IPS DF 6.9 (cell line): ENCODE measurements at regions not wholly inside any gene's neighbourhood (a gene's known extent, or its start where the extent isn't known, plus 50 kb on each side); places are given as distances from the start of the nearest gene placed in this dataset.

Experiments used
- DNase-seq: peaks from one replicate; pipeline ENCODE4 v3.0.0-alpha.2; 2013; ENCODE audit warnings: low read depth, low spot score
- H3K27ac ChIP-seq: one replicate; pipeline ENCODE4 v1.5.1; 2013; ENCODE audit warnings: low read length, control low read depth
- H3K27me3 ChIP-seq: 2 replicates; pipeline ENCODE4 v1.6.1; 2013; ENCODE audit warnings: mild to moderate bottlenecking, low read length; ENCODE audit not compliant: control insufficient read depth, insufficient read depth
- H3K36me3 ChIP-seq: 2 replicates; pipeline ENCODE4 v1.6.1; 2013; ENCODE audit warnings: low read length; ENCODE audit not compliant: control insufficient read depth, insufficient read depth
- H3K4me1 ChIP-seq: 2 replicates; pipeline ENCODE4 v1.6.1; 2013; ENCODE audit warnings: low read length; ENCODE audit not compliant: control insufficient read depth, insufficient read depth
- H3K4me3 ChIP-seq: 2 replicates; pipeline ENCODE4 v1.5.1; 2013; ENCODE audit warnings: mild to moderate bottlenecking, low read length
- H3K9me3 ChIP-seq: 2 replicates; pipeline ENCODE4 v1.6.1; 2013; ENCODE audit warnings: low read length, inconsistent platforms; ENCODE audit not compliant: control insufficient read depth, insufficient read depth
- WGBS: extraction: QIAGEN DNeasy Blood & Tissue Kit; methylation state at CpG from one replicate; pipeline ENCODE4 v1.1.7; 2013; ENCODE audit warnings: mixed read lengths, missing lambda C conversion rate; ENCODE audit not compliant: insufficient read length, insufficient coverage; 5-methylcytosine and 5-hydroxymethylcytosine counted together

GRCh38 chr10:131812736-131813604 is 87.8 kb upstream of the PPP2R2D start:
- WGBS, result no CpG with 5 or more reads among the region's 24 CpGs
- H3K4me3 ChIP-seq, result no peak overlapping the region
- H3K27me3 ChIP-seq, result no peaks in the 10 kb centered on the region
- no peaks in the 10 kb centered on the region; the same call in 1 of the 2 replicates for H3K36me3 ChIP-seq
- DNase-seq, result no peak
- H3K4me1 ChIP-seq, result no peaks in the 10 kb centered on the region; the same call in 1 of the 2 replicates
- H3K9me3 ChIP-seq, result peaks cover 3% of the 10 kb centered on the region; the same call in 1 of the 2 replicates
- no peak overlapping the region for H3K27ac ChIP-seq

GRCh38 chr10:131814567-131815265 is 86.1 kb upstream of the PPP2R2D start:
- DNase-seq, result no peak
- Histone ChIP-seq H3K4me1 (no peaks in the 10 kb centered on the region; the same call in 1 of the 2 replicates), H3K36me3 (no peaks in the 10 kb centered on the region; the same call in 1 of the 2 replicates), H3K9me3 (peaks cover 3% of the 10 kb centered on the region; the same call in 1 of the 2 replicates), H3K4me3 (no peak overlapping the region), H3K27ac (no peak overlapping the region), H3K27me3 (no peaks in the 10 kb centered on the region)
- WGBS, result no CpG with 5 or more reads among the region's 24 CpGs

GRCh38 chr10:131815266-131816156 is 85.3 kb upstream of the PPP2R2D start:
- Histone ChIP-seq H3K36me3 (no peaks in the 10 kb centered on the region; the same call in 1 of the 2 replicates), H3K27me3 (no peaks in the 10 kb centered on the region), H3K27ac (no peak overlapping the region), H3K4me3 (no peak overlapping the region), H3K9me3 (peaks cover 3% of the 10 kb centered on the region; the same call in 1 of the 2 replicates), H3K4me1 (no peaks in the 10 kb centered on the region)
- DNase-seq, result no peak
- no CpG with 5 or more reads among the region's 13 CpGs for WGBS

DNA sequence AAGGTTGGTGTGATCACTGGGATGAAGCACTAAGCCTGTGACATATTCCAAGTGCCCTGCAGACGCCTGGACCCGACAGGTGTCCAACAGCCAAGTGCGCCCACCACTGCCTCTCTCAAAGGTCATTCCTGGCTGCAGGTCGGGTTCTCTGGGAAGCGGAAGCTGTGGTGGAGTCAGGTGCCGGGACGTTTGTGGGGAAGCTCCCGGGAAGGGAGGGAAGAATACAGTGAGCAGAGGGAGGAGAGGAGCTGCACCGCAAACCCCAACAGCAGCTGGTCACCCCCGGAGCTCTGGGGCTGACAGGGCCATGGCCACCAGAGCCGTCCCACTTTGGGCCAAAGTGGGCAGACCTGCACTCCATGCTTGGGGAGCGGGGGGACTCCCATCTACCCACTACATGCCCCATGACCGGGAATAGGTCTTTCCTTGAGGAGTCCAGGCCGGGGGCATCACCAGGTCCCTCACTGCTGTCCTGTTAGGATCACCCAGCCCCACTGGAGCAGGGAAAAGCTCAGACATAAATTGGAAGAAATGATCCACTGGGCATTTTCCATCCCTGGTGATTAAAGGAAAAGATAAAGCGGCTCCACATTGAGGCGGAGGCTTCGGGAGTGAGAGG is 84.5 kb upstream of the PPP2R2D start:
- Histone ChIP-seq H3K27ac (no peak overlapping the region), H3K36me3 (no peaks in the 10 kb centered on the region; the same call in 1 of the 2 replicates), H3K4me3 (no peak overlapping the region), H3K27me3 (no peaks in the 10 kb centered on the region), H3K9me3 (peaks cover 3% of the 10 kb centered on the region; the same call in 1 of the 2 replicates), H3K4me1 (no peaks in the 10 kb centered on the region)
- no CpG with 5 or more reads among the region's 17 CpGs for WGBS
- DNase-seq, result no peak

DNA sequence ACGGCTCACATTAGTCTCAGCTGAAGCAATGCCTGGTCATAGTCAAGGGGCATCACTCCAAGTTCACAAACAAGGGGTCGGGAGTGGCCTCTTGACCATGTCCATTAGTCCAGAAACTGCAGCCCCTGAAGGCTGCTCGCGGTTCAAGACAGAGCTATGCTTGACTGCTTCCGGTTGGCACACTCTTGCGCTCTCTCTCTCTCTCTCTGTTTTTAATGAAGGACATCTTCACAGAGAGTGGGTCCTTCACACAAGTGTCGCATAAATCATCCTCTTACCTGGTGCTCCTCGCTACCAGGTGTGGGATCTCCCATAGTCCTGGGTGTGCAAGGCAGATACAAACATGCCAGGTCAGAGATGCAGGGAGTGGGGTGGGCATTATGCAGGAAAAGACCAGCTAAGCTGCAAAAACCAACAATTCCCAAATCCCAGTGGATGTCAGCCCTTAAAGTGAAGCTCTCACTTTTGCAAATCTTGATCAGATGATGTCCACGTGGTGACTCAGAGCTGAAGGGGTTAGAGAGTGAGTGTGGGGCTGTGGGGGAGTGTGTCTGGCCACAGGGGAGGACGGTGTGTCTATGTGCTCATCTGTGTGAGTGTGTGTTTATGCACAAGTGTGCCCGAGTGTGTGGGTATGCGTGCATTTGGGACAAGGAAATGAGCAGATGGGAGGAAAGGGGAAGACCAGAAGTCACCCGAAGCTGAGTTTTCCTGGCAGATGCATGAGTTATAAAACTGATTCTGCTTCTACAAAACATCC is 83.7 kb upstream of the PPP2R2D start:
- H3K4me1 ChIP-seq, result no peaks in the 10 kb centered on the region
- no peak overlapping the region for H3K27ac ChIP-seq
- H3K27me3 ChIP-seq, result no peaks in the 10 kb centered on the region
- no peak for DNase-seq
- no peaks in the 10 kb centered on the region; the same call in 1 of the 2 replicates for H3K36me3 ChIP-seq
- no CpG with 5 or more reads among the region's 13 CpGs for WGBS
- H3K9me3 ChIP-seq, result peaks cover 3% of the 10 kb centered on the region; the same call in 1 of the 2 replicates
- H3K4me3 ChIP-seq, result no peak overlapping the region

DNA sequence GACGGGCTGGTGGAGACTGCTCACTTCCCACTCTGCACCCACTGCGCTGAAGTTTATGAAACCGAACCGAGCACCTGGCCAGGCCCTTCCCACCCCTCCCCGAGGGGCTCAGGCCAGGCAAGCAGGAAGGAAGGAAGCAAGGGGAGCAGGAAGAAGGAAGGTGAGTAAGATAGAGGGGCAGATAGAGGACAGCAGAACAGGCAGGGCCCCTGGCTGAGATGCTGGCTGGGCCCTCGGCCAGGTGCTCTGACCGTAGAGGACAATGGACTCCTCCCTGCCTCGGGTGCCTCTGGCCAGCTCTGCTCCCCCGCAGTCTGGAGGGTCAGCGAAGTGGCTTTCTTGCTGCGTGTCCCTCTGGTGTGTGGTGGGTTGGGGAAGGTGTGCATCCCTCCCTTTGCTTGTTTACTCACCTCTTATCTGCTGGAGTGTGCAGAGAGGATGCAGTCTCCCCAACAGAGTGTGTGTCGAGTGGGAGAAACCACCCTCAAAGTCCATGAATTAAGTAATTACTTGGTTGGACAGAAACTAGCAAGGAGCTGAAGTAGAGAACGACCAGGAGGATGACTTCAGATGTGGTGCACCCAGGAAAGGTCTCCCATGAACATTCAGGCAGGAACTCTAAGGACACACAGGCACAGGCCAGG is 82.8 kb upstream of the PPP2R2D start:
- Histone ChIP-seq H3K4me1 (no peaks in the 10 kb centered on the region), H3K27me3 (no peaks in the 10 kb centered on the region), H3K9me3 (peaks cover 3% of the 10 kb centered on the region; the same call in 1 of the 2 replicates), H3K36me3 (no peaks in the 10 kb centered on the region; the same call in 1 of the 2 replicates), H3K4me3 (no peak overlapping the region), H3K27ac (no peak overlapping the region)
- no CpG with 5 or more reads among the region's 13 CpGs for WGBS
- DNase-seq, result no peak

- no peak overlapping the region for H3K4me3 ChIP-seq
- H3K9me3 ChIP-seq, result peaks cover 3% of the 10 kb centered on the region; the same call in 1 of the 2 replicates
- H3K4me1 ChIP-seq, result no peaks in the 10 kb centered on the region
- H3K36me3 ChIP-seq, result no peaks in the 10 kb centered on the region; the same call in 1 of the 2 replicates
- H3K27ac ChIP-seq, result no peak overlapping the region
- no CpG with 5 or more reads among the region's 22 CpGs for WGBS
- H3K27me3 ChIP-seq, result no peaks in the 10 kb centered on the region
- DNase-seq, result no peak
Observed at GRCh38 chr10:131818510-131819234, 82.1 kb upstream of the PPP2R2D start.

- no peak for DNase-seq
- no CpG with 5 or more reads among the region's 25 CpGs for WGBS
- Histone ChIP-seq H3K36me3 (no peaks in the 10 kb centered on the region; the same call in 1 of the 2 replicates), H3K4me1 (no peaks in the 10 kb centered on the region), H3K9me3 (peaks cover 3% of the 10 kb centered on the region; the same call in 1 of the 2 replicates), H3K27me3 (no peaks in the 10 kb centered on the region), H3K27ac (no peak overlapping the region), H3K4me3 (no peak overlapping the region)
Observed at GRCh38 chr10:131819241-131820072, 81.4 kb upstream of the PPP2R2D start.
